KMS-11 (cell line): ENCODE measurements at regions not wholly inside any gene's neighbourhood (a gene's known extent, or its start where the extent isn't known, plus 50 kb on each side); places are given as distances from the start of the nearest gene placed in this dataset.

Experiments
- H2AFZ ChIP-seq: fragments of 200-600 bp; sonication (generic); 2 replicates; pipeline ENCODE4 v1.6.1; 2016; ENCODE audit warnings: antibody characterized with exemption, mixed run types, low read depth
- H3K27ac ChIP-seq: fragments of 200-600 bp; sonication (generic); 2 replicates; pipeline ENCODE4 v1.6.1; 2016; ENCODE audit warnings: mild to moderate bottlenecking, mixed run types
- H3K27me3 ChIP-seq: fragments of 200-600 bp; sonication (generic); 2 replicates; pipeline ENCODE4 v1.6.1; 2017; ENCODE audit warnings: mild to moderate bottlenecking, low read depth, mixed run types, moderate library complexity; ENCODE audit not compliant: insufficient read depth
- H3K36me3 ChIP-seq: fragments of 200-600 bp; sonication (generic); 2 replicates; pipeline ENCODE4 v1.6.1; 2017; ENCODE audit warnings: mild to moderate bottlenecking, mixed run types; ENCODE audit not compliant: insufficient read depth
- H3K4me1 ChIP-seq: fragments of 200-600 bp; sonication (generic); 2 replicates; pipeline ENCODE4 v1.6.1; 2016; ENCODE audit warnings: mild to moderate bottlenecking, low read depth, mixed run types; ENCODE audit not compliant: poor library complexity, severe bottlenecking
- H3K4me2 ChIP-seq: fragments of 200-600 bp; sonication (generic); 2 replicates; pipeline ENCODE4 v1.7.0; 2016; ENCODE audit warnings: mild to moderate bottlenecking, mixed run types
- H3K4me3 ChIP-seq: fragments of 200-600 bp; sonication (generic); IDR thresholded peaks from 2 replicates; pipeline ENCODE4 v1.6.1; 2017; ENCODE audit warnings: low read depth, low read length, mixed read lengths; ENCODE audit not compliant: insufficient read depth
- H3K79me2 ChIP-seq: fragments of 200-600 bp; sonication (generic); 2 replicates; pipeline ENCODE4 v1.6.1; 2016; ENCODE audit warnings: low read depth, mixed run types; ENCODE audit not compliant: insufficient read depth
- H3K9ac ChIP-seq: fragments of 200-600 bp; sonication (generic); 2 replicates; pipeline ENCODE4 v1.6.1; 2016; ENCODE audit warnings: mild to moderate bottlenecking, mixed run types
- H4K20me1 ChIP-seq: fragments of 200-600 bp; sonication (generic); 2 replicates; pipeline ENCODE4 v1.6.1; 2016; ENCODE audit warnings: mild to moderate bottlenecking, mixed run types; ENCODE audit not compliant: insufficient read depth
- TF ChIP-seq, protein P1 (sequence below): fragments of 200-600 bp; sonication (generic); conservative IDR thresholded peaks from 2 replicates; pipeline ENCODE4 v1.6.1; 2017; ENCODE audit warnings: low read depth, mild to moderate bottlenecking, antibody characterized with exemption, low read length, moderate library complexity, mixed read lengths

DNA sequence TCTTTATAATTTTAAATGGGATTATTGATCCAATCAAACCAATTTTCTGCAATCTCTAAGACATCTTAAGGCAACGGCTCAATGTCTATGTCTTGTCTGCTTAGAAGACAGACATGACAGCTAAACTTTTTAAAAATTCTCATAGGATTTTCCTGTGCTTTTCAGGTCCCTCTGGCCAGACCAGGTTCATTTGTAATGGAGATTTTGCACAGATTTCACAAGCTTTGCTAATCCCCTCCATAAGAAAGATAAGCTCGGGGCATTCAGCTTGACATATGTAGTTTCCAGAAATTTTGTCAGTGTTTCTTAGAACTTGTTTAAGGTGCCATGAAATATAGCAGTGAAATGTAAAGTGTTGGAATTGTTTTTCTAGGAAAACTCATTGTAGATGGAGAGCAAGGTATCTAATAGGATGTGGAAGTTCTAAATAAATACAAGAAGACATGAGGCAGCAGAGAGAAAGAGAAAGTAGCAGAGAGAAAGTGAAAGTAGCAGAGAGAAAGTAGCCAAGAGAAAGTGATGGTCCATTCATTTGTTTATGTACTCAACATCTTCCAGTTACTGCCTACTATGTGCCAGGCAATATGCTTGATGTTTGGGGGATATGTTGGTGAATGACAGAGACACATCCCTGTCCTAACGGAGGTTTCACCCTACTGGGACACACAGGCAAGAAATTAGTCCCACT, 219.1 kb upstream of the ARHGAP42 start:
- Histone ChIP-seq H3K4me2 (no peak overlapping the region), H3K4me3 (no peak overlapping the region), H3K79me2 (no peaks in the 10 kb centered on the region), H3K9ac (no peak overlapping the region), H3K27ac (no peak overlapping the region), H3K4me1 (no peaks in the 10 kb centered on the region), H3K27me3 (no peaks in the 10 kb centered on the region), H2AFZ (no peak overlapping the region), H4K20me1 (no peaks in the 10 kb centered on the region), H3K36me3 (no peaks in the 10 kb centered on the region)
- TF ChIP-seq, protein P1, sequence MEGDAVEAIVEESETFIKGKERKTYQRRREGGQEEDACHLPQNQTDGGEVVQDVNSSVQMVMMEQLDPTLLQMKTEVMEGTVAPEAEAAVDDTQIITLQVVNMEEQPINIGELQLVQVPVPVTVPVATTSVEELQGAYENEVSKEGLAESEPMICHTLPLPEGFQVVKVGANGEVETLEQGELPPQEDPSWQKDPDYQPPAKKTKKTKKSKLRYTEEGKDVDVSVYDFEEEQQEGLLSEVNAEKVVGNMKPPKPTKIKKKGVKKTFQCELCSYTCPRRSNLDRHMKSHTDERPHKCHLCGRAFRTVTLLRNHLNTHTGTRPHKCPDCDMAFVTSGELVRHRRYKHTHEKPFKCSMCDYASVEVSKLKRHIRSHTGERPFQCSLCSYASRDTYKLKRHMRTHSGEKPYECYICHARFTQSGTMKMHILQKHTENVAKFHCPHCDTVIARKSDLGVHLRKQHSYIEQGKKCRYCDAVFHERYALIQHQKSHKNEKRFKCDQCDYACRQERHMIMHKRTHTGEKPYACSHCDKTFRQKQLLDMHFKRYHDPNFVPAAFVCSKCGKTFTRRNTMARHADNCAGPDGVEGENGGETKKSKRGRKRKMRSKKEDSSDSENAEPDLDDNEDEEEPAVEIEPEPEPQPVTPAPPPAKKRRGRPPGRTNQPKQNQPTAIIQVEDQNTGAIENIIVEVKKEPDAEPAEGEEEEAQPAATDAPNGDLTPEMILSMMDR: no peak

DNA sequence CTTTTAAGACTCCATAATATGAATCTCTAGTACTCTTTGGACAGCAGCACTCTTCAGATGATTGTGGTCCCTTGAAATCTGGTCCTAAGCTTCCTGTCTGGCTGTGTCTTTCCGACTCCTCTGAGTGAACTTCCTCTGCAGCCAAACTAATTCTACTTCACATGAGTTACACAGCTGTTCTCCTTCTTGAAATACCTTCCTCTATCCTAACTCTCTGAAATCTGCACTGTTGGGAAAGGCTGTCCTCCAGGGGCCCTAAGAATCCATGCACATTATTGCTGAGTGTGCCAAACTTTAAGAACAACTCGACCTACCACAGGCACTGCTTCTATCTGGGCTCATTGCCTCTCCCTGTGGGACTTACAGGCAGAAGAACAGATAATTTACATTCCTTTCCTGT, 217.3 kb upstream of the ARHGAP42 start:
- Histone ChIP-seq H3K27ac (no peak overlapping the region), H3K4me1 (no peaks in the 10 kb centered on the region), H3K79me2 (no peaks in the 10 kb centered on the region), H4K20me1 (no peaks in the 10 kb centered on the region), H3K36me3 (no peaks in the 10 kb centered on the region), H3K4me3 (no peak overlapping the region), H2AFZ (no peak overlapping the region), H3K4me2 (no peak overlapping the region), H3K27me3 (no peaks in the 10 kb centered on the region), H3K9ac (no peak overlapping the region)
- TF ChIP-seq, protein P1: no peak

DNA sequence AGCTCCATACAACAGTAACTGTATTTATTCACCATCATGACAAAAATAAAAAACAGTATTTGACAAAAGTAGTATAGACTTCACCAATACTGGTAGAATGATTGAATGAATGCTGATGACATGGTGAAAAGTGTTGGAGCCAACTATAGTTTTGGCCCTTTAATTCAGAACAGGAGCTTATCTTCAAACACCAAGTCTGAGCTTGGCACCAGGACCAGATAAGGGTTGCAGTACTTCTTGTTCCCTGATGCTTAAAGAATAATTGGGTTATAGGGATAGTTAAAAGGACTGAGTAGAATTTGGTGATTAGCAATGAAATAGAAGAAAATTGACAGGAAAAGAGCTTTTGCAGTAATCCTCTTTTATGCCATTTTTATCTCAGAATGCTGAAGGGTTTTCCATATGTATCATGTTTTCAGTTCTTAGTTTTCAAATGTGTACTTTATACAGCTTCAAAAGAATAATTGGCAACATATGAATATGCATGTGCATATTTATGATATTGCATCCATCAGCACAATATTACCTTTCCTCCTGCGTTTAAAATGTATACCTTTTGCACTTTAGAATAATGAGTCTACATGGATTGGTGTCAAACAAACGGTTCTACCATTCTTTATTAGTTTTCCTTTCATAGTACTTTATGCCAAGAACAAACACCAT, 214.2 kb upstream of the ARHGAP42 start:
- Histone ChIP-seq H3K79me2 (no peaks in the 10 kb centered on the region), H3K9ac (no peak overlapping the region), H3K4me1 (no peaks in the 10 kb centered on the region), H3K36me3 (no peaks in the 10 kb centered on the region), H3K4me2 (no peak overlapping the region), H2AFZ (no peak overlapping the region), H3K27ac (no peak overlapping the region), H3K27me3 (no peaks in the 10 kb centered on the region), H3K4me3 (no peak overlapping the region), H4K20me1 (no peaks in the 10 kb centered on the region)
- TF ChIP-seq, protein P1: no peak

DNA sequence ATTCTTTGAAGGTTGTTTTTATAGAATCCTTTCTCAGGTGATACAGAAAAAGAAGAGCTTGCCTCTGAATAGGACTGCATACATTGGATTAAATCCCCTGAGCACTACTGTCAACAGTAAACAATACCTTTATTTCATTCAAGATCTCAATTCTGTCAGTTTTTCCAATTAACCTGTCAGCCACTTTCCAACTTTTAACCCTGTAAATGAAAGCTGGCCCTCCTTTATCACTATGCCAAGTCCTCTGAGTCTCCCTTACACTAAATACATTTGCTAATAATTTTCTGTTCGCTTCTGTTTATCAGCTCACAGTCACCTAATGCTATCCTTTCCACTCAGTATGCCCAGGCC, 213.7 kb upstream of the ARHGAP42 start:
- Histone ChIP-seq H3K79me2 (no peaks in the 10 kb centered on the region), H2AFZ (no peak overlapping the region), H3K27me3 (no peaks in the 10 kb centered on the region), H3K9ac (no peak overlapping the region), H3K4me1 (no peaks in the 10 kb centered on the region), H3K4me3 (no peak overlapping the region), H4K20me1 (no peaks in the 10 kb centered on the region), H3K27ac (no peak overlapping the region), H3K36me3 (no peaks in the 10 kb centered on the region), H3K4me2 (no peak overlapping the region)
- TF ChIP-seq, protein P1: no peak
